ENCODE measurements at regions not wholly inside any gene's neighbourhood (a gene's known extent, or its start where the extent isn't known, plus 50 kb on each side); places are given as distances from the start of the nearest gene placed in this dataset.
"Not testable (repeated sequence)": the region's sequence is repeated elsewhere in the genome, so short reads cannot be mapped to it uniquely, and the experiment has no call there.

- DNase-seq; H3K36me3 ChIP-seq; H3K27ac ChIP-seq; H3K27me3 ChIP-seq (ENCODE audit: low read depth); H3K4me1 ChIP-seq; H3K4me3 ChIP-seq; H3K9me3 ChIP-seq; intact Hi-C loops (cut with DNase I): not testable (repeated sequence)
- peak; percentile 38 to 49 for ATAC-seq
Observed at GRCh38 chrX:153125696-153126095, 53.4 kb upstream of the MAGEA1 start.
